IPS-15b (cell line): ENCODE measurements at regions not wholly inside any gene's neighbourhood (a gene's known extent, or its start where the extent isn't known, plus 50 kb on each side); places are given as distances from the start of the nearest gene placed in this dataset.

Source experiments
- H3K27me3 ChIP-seq: one replicate; pipeline ENCODE4 v1.6.1; 2013; ENCODE audit warnings: low read length; ENCODE audit not compliant: control insufficient read depth, insufficient read depth
- H3K36me3 ChIP-seq: one replicate; pipeline ENCODE4 v1.6.1; 2013; ENCODE audit warnings: low read length; ENCODE audit not compliant: control insufficient read depth, insufficient read depth
- H3K4me1 ChIP-seq: one replicate; pipeline ENCODE4 v1.6.1; 2013; ENCODE audit warnings: mild to moderate bottlenecking, low read length; ENCODE audit not compliant: control insufficient read depth, insufficient read depth
- H3K4me3 ChIP-seq: one replicate; pipeline ENCODE4 v1.5.1; 2013; ENCODE audit warnings: low read depth, low read length
- H3K9ac ChIP-seq: one replicate; pipeline ENCODE4 v1.6.1; 2013; ENCODE audit warnings: low read depth, mild to moderate bottlenecking, low read length
- H3K9me3 ChIP-seq: one replicate; pipeline ENCODE4 v1.6.1; 2013; ENCODE audit warnings: mild to moderate bottlenecking, low read length; ENCODE audit not compliant: control insufficient read depth, insufficient read depth

DNA sequence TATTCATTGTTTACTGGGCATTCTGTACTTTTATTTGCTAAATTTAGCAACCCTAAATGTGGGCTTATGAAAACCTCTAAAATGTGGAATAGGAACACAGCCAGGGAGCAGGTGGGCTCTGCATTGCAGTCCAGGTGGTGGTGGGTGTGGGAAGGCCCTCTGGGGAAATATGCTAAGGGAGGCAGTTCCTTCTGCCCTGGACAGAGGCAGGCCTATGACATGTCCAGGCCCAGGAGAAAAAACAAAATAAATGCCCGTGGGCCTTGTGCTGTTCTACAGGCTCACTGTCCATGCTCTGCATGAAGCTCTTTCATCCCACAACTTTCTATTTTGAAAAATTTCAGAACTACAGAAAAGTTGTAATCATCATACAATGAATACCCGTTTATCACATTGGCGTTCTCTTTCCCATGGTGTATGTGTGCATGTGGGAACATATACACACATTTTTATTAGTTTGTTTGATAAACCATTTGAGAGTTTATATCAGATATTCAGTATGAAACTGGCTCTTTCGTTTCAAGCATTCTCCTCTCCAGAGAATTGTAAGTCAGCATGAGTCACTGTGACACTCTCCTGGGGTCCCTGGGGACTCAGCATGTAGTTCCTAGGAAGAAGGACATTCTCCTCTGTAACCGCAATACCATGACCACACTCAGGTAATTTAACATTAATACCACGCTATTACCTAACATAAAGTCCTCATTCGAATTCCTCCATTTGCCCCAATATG lies 505.3 kb downstream of the COG6 start:
- Histone ChIP-seq H3K27me3 (no peaks in the 10 kb centered on the region), H3K9me3 (no peaks in the 10 kb centered on the region), H3K4me1 (no peaks in the 10 kb centered on the region), H3K36me3 (no peaks in the 10 kb centered on the region), H3K4me3 (no peak overlapping the region), H3K9ac (no peak overlapping the region)

DNA sequence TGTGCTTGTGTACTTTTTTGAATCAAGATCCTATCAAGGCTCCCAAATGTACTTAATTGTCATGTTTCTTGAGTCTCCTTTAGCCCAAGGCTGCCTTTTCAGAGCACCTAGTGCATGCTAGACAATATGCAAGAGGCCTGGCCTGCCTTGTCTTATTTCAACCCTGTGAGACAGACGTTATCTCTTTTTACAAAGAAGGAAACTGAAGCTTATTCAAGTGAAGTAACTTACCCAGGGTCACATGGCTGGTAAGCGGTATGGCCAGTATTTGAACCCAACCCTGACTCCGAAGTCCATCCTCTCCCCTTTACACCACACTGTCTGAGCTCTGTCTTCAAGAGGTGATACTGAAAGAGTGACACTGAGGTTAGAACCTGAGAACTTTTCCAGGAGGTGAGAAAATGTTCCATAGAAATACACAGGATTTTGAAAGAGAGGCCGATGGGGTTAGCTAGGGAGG lies 505.1 kb downstream of the FOXO1 start:
- Histone ChIP-seq H3K9me3 (no peaks in the 10 kb centered on the region), H3K4me1 (no peaks in the 10 kb centered on the region), H3K36me3 (no peaks in the 10 kb centered on the region), H3K4me3 (no peak overlapping the region), H3K9ac (no peak overlapping the region), H3K27me3 (no peaks in the 10 kb centered on the region)

DNA sequence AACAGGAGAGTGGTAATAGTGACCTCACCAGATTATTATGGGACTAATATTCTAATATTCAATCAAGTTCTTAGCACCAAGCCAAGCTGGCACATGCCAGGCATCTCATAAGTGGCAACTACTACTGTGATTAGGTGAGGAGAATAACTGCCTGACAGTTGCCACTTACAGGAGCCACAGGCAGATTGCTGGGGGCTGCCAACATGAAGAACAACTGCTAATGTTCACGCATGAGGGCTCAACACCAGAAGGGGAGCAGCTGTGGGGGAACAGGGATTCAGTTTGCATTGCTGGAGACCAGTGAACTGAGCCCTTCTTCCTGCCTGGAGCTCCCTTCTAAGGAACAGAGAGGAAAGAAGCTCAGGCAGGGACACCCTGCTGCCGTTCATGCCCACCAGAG lies 504.5 kb downstream of the FOXO1 start:
- Histone ChIP-seq H3K36me3 (no peaks in the 10 kb centered on the region), H3K9ac (no peak overlapping the region), H3K27me3 (no peaks in the 10 kb centered on the region), H3K9me3 (no peaks in the 10 kb centered on the region), H3K4me1 (no peaks in the 10 kb centered on the region), H3K4me3 (no peak overlapping the region)

GRCh38 chr13:40163066-40164000 lies 503.1 kb downstream of the FOXO1 start:
- H3K27me3 ChIP-seq: no peaks in the 10 kb centered on the region
- H3K4me3 ChIP-seq: no peak overlapping the region
- no peak overlapping the region for H3K9ac ChIP-seq
- H3K4me1 ChIP-seq: no peaks in the 10 kb centered on the region
- H3K9me3 ChIP-seq: no peaks in the 10 kb centered on the region
- H3K36me3 ChIP-seq: no peaks in the 10 kb centered on the region

GRCh38 chr13:40164133-40164532 lies 502.3 kb downstream of the FOXO1 start:
- Histone ChIP-seq H3K27me3 (no peaks in the 10 kb centered on the region), H3K4me1 (no peaks in the 10 kb centered on the region), H3K36me3 (no peaks in the 10 kb centered on the region), H3K4me3 (no peak overlapping the region), H3K9ac (no peak overlapping the region), H3K9me3 (no peaks in the 10 kb centered on the region)

GRCh38 chr13:40165316-40165932 lies 501.0 kb downstream of the FOXO1 start:
- no peak overlapping the region for H3K9ac ChIP-seq
- no peaks in the 10 kb centered on the region for H3K9me3 ChIP-seq
- H3K4me1 ChIP-seq: no peaks in the 10 kb centered on the region
- no peaks in the 10 kb centered on the region for H3K36me3 ChIP-seq
- H3K4me3 ChIP-seq: no peak overlapping the region
- H3K27me3 ChIP-seq: no peaks in the 10 kb centered on the region

GRCh38 chr13:40167327-40167726 lies 499.1 kb downstream of the FOXO1 start:
- H3K9ac ChIP-seq: no peak overlapping the region
- no peaks in the 10 kb centered on the region for H3K4me1 ChIP-seq
- H3K9me3 ChIP-seq: no peaks in the 10 kb centered on the region
- H3K36me3 ChIP-seq: no peaks in the 10 kb centered on the region
- H3K27me3 ChIP-seq: peaks cover 7% of the 10 kb centered on the region
- no peak overlapping the region for H3K4me3 ChIP-seq

GRCh38 chr13:40168425-40169166 lies 497.8 kb downstream of the FOXO1 start:
- Histone ChIP-seq H3K9me3 (no peaks in the 10 kb centered on the region), H3K4me3 (no peak overlapping the region), H3K9ac (no peak overlapping the region), H3K27me3 (peaks cover 20% of the 10 kb centered on the region), H3K36me3 (no peaks in the 10 kb centered on the region), H3K4me1 (no peaks in the 10 kb centered on the region)

- Histone ChIP-seq H3K9me3 (no peaks in the 10 kb centered on the region), H3K36me3 (no peaks in the 10 kb centered on the region), H3K4me3 (no peak overlapping the region), H3K9ac (no peak overlapping the region), H3K27me3 (peaks cover 24% of the 10 kb centered on the region), H3K4me1 (no peaks in the 10 kb centered on the region)
Observed at GRCh38 chr13:40169476-40169875, 497.0 kb downstream of the FOXO1 start.

DNA sequence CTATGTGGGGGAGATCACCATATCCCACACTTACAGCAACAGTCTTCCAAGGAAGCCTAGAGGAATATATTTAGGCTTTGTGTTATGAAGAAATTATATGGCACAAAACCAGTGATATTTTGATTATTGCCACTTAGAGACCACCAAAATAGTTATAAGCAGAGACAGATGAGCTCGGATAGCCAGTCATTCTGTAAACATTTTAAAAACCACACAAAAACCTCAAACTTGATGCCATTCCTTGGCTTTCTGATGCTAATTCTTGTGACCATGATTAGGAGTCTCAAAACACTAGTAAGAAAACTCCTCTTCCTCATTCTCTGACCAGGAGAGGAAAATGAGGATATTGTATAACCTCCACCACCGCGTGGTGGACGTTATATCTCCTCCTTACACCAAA lies 496.4 kb downstream of the FOXO1 start:
- peaks cover 27% of the 10 kb centered on the region for H3K27me3 ChIP-seq
- H3K4me1 ChIP-seq: no peaks in the 10 kb centered on the region
- H3K4me3 ChIP-seq: no peak overlapping the region
- no peaks in the 10 kb centered on the region for H3K36me3 ChIP-seq
- no peak overlapping the region for H3K9ac ChIP-seq
- H3K9me3 ChIP-seq: no peaks in the 10 kb centered on the region

- Histone ChIP-seq H3K36me3 (no peaks in the 10 kb centered on the region), H3K9ac (no peak overlapping the region), H3K27me3 (peaks cover 30% of the 10 kb centered on the region), H3K9me3 (no peaks in the 10 kb centered on the region), H3K4me3 (no peak overlapping the region), H3K4me1 (no peaks in the 10 kb centered on the region)
Observed at GRCh38 chr13:40170982-40171381, 495.5 kb downstream of the FOXO1 start.
